HCT116 (cell line): ENCODE measurements at regions not wholly inside any gene's neighbourhood (a gene's known extent, or its start where the extent isn't known, plus 50 kb on each side); places are given as distances from the start of the nearest gene placed in this dataset.

Experiments
- ATAC-seq: fragments of 200-7000 bp; cut with Tn5 transposase; 2 replicates; pipeline ENCODE4 v1.9.1; 2020; ENCODE audit warnings: mild to moderate bottlenecking, moderate library complexity
- BruUV-seq: library from RNA; stranded (reverse); fragments of 400-500 nt; replicated peaks from 2 replicates; lab custom pipeline; 2021; lab: Mats Ljungman, UMichigan
- CTCF ChIA-PET: fragments of 300-600 bp; sonication (Branson Sonifier 250); formaldehyde crosslinking; loops from one replicate; lab custom pipeline; 2021; ENCODE audit warnings: antibody characterized with exemption; lab: Charles Lee
- POLR2A ChIA-PET: fragments of 300-600, 350-600 bp; sonication (Branson Sonifier 250); formaldehyde crosslinking; loops from one replicate; lab custom pipeline; 2021; ENCODE audit warnings: antibody characterized with exemption; lab: Charles Lee
- RAD21 ChIA-PET, 2 experiments: fragments of 300-600 bp; sonication (Branson Sonifier 250); formaldehyde crosslinking; loops; one replicate each; lab custom pipeline; 2023; ENCODE audit warnings: low total read pairs in 2 of 2; ENCODE audit not compliant: uncharacterized antibody in 2 of 2, unreplicated experiment in 2 of 2, low non-redundant PET in 1 of 2; lab: Charles Lee
- DNase-seq: peaks from one replicate; pipeline ENCODE4 v3.0.0-alpha.2; 2010; ENCODE audit warnings: low read depth, low spot score
- H2AFZ ChIP-seq: fragments of 200-600 bp; shearing (Covaris generic), sonication (generic); 2 replicates; pipeline ENCODE4 v1.6.1; 2017; ENCODE audit warnings: low read depth, mixed run types, mixed read lengths, antibody characterized with exemption, low read length; ENCODE audit not compliant: poor library complexity, severe bottlenecking
- H3K27ac ChIP-seq: 2 replicates; pipeline ENCODE4 v1.5.1; 2012; ENCODE audit warnings: low read depth, low read length
- H3K27me3 ChIP-seq: fragments of 200-600 bp; sonication (generic); 2 replicates; pipeline ENCODE4 v1.6.1; 2016; ENCODE audit warnings: mixed run types, low read length, mixed read lengths; ENCODE audit not compliant: insufficient read depth
- H3K36me3 ChIP-seq, 2 experiments: fragments of 200-500 bp in 1 of 2; fragments of 200-600 bp in 1 of 2; sonication (Bioruptor generic) in 1 of 2; sonication (generic) in 1 of 2; 2 replicates each; pipeline versions ENCODE4 v1.5.1 to v1.6.1; 2014 to 2016; ENCODE audit warnings: low read length in 2 of 2, inconsistent platforms in 1 of 2, mixed read lengths in 1 of 2, mixed run types in 1 of 2; ENCODE audit not compliant: insufficient read depth in 2 of 2, control insufficient read depth in 1 of 2
- H3K4me1 ChIP-seq, 2 experiments: fragments of 200-600 bp in 1 of 2; sonication (generic) in 1 of 2; 2 replicates each; pipeline versions ENCODE4 v1.5.1 to v1.6.1; 2012 to 2017; ENCODE audit warnings: low read length in 2 of 2, inconsistent platforms in 1 of 2, mild to moderate bottlenecking in 1 of 2, mixed read lengths in 1 of 2, mixed run types in 1 of 2, moderate library complexity in 1 of 2; ENCODE audit not compliant: insufficient read depth in 2 of 2, control insufficient read depth in 1 of 2
- H3K4me2 ChIP-seq: fragments of 200-600 bp; sonication (generic); 2 replicates; pipeline ENCODE4 v1.6.1; 2017; ENCODE audit warnings: mixed run types, low read length, mixed read lengths
- H3K4me3 ChIP-seq, 2 experiments: fragments of 200-600 bp in 1 of 2; sonication (generic) in 1 of 2; replicated peaks in 1 of 2; 2 replicates each; pipeline ENCODE4 v1.5.1; 2011 to 2016; ENCODE audit warnings: low read length in 2 of 2, control low read depth in 1 of 2, low read depth in 1 of 2, mild to moderate bottlenecking in 1 of 2, mixed read lengths in 1 of 2, mixed run types in 1 of 2
- H3K79me2 ChIP-seq: fragments of 200-600 bp; sonication (generic); 2 replicates; pipeline ENCODE4 v1.6.1; 2017; ENCODE audit warnings: mild to moderate bottlenecking, mixed run types, low read length, moderate library complexity, mixed read lengths; ENCODE audit not compliant: insufficient read depth
- H3K9ac ChIP-seq: fragments of 200-600 bp; sonication (generic); 2 replicates; pipeline ENCODE4 v1.6.1; 2016; ENCODE audit warnings: low read length, mixed read lengths
- H3K9me2 ChIP-seq: fragments of 200-600 bp; sonication (generic), shearing (Covaris generic); 2 replicates; pipeline ENCODE4 v1.6.1; 2017; ENCODE audit warnings: mixed run types, mild to moderate bottlenecking, moderate library complexity; ENCODE audit not compliant: insufficient read depth
- H3K9me3 ChIP-seq, 2 experiments: fragments of 200-500 bp in 1 of 2; fragments of 200-600 bp in 1 of 2; sonication (Bioruptor generic) in 1 of 2; sonication (generic) in 1 of 2; 2 replicates each; pipeline ENCODE4 v1.6.1; 2014 to 2017; ENCODE audit warnings: low read length in 2 of 2, mixed read lengths in 2 of 2, inconsistent platforms in 1 of 2, low read depth in 1 of 2, mild to moderate bottlenecking in 1 of 2, mixed run types in 1 of 2, moderate library complexity in 1 of 2; ENCODE audit not compliant: control insufficient read depth in 1 of 2, insufficient read depth in 1 of 2
- H4K20me1 ChIP-seq: fragments of 200-600 bp; sonication (generic), shearing (Covaris generic); 2 replicates; pipeline ENCODE4 v1.6.1; 2017; ENCODE audit warnings: mixed run types, mild to moderate bottlenecking, moderate library complexity; ENCODE audit not compliant: insufficient read depth
- CBX3 ChIP-seq: IDR thresholded peaks from 2 replicates; pipeline ENCODE4 v1.6.1; 2012; ENCODE audit warnings: low read depth
- CTCF ChIP-seq, 3 experiments: fragments of 200-600 bp in 1 of 3; sonication (generic) in 1 of 3; IDR thresholded peaks in 2 of 3; conservative IDR thresholded peaks in 1 of 3; 2 replicates each; pipeline ENCODE4 v1.5.1; 2012 to 2017; ENCODE audit warnings: low read depth in 2 of 3, low read length in 2 of 3, antibody characterized with exemption in 1 of 3, borderline replicate concordance in 1 of 3, control low read depth in 1 of 3, mild to moderate bottlenecking in 1 of 3, mixed read lengths in 1 of 3, mixed run types in 1 of 3, moderate library complexity in 1 of 3; ENCODE audit not compliant: insufficient read depth in 1 of 3
- EZH2 ChIP-seq: fragments of 200-600 bp; sonication (generic); IDR thresholded peaks from 2 replicates; pipeline ENCODE4 v1.6.1; 2017; ENCODE audit warnings: antibody characterized with exemption, mixed run types
- EZH2phosphoT487 ChIP-seq: fragments of 200-600 bp; IDR thresholded peaks from 2 replicates; pipeline ENCODE4 v1.6.1; 2018; ENCODE audit warnings: antibody characterized with exemption, borderline replicate concordance
- FOSL1 ChIP-seq: IDR thresholded peaks from 2 replicates; pipeline ENCODE4 v1.6.1; 2012; ENCODE audit warnings: low read depth
- RAD21 ChIP-seq: IDR thresholded peaks from 2 replicates; pipeline ENCODE4 v1.6.1; 2012; ENCODE audit warnings: low read depth, mild to moderate bottlenecking
- SIN3A ChIP-seq: IDR thresholded peaks from 2 replicates; pipeline ENCODE4 v1.6.1; 2012; ENCODE audit warnings: low read depth
- TCF7L2 ChIP-seq: IDR thresholded peaks from 2 replicates; pipeline ENCODE4 v1.7.0; 2011; ENCODE audit warnings: borderline replicate concordance, inconsistent platforms; ENCODE audit not compliant: insufficient read depth, insufficient read length; ENCODE audit errors: extremely low read depth
- YY1 ChIP-seq: IDR thresholded peaks from 2 replicates; pipeline ENCODE4 v1.6.1; 2011; ENCODE audit warnings: low read length, low read depth, moderate library complexity, mild to moderate bottlenecking; ENCODE audit not compliant: insufficient replicate concordance; ENCODE audit errors: extremely low read depth
- intact Hi-C: fragments of 100-400 bp; cut with micrococcal nuclease; formaldehyde crosslinking; loops from 2 replicates; pipeline ENCODE4 v1.10.0; 2022
- TF ChIP-seq, protein P1 (sequence below): IDR thresholded peaks from 2 replicates; pipeline ENCODE4 v1.6.1; 2012

DNA sequence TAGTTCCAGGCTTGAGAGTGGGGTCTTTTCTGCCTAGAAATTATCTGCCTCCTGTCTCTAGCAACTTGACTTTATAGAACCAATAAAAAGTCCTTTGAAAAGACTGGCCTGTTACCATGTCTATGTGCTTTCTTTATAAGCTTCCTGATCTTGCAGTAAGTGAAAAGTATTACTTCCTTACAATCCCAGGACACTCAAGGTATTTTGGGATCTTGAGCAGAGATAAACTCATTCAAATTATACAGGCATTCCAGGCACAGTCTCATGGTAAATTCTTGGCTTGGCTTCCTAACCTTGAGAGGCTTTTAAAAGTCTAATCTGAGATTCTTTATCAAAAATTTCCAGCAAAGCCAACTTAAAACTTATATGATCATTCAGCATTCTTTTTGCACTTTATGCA is 833.0 kb upstream of the POU3F4 start:
- ATAC-seq (no peak), DNase-seq (no peak)
- H3K27ac ChIP-seq: no peak overlapping the region
- H3K9ac ChIP-seq: no peak overlapping the region
- ChIA-PET RAD21 (no interaction called here), POLR2A (no interaction called here), CTCF (no interaction called here)
- no peaks in the 10 kb centered on the region for H3K9me2 ChIP-seq
- no peak for TF ChIP-seq EZH2
- TF ChIP-seq SIN3A: no peak
- TF ChIP-seq RAD21: no peak
- no peak for TF ChIP-seq YY1
- TF ChIP-seq, protein P1, sequence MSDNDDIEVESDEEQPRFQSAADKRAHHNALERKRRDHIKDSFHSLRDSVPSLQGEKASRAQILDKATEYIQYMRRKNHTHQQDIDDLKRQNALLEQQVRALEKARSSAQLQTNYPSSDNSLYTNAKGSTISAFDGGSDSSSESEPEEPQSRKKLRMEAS: no peak
- TF ChIP-seq FOSL1: no peak
- TF ChIP-seq CBX3: no peak
- no peak for TF ChIP-seq TCF7L2
- H4K20me1 ChIP-seq: no peaks in the 10 kb centered on the region
- BruUV-seq: no TSS peak
- no peaks in the 10 kb centered on the region for H3K9me3 ChIP-seq
- H3K27me3 ChIP-seq: no peaks in the 10 kb centered on the region
- H3K4me2 ChIP-seq: no peak overlapping the region
- H3K4me1 ChIP-seq: no peaks in the 10 kb centered on the region
- intact Hi-C loops: loop anchor here (5.0 kb wide), 1 partner anchor 443 kb away; no protein-coding TSS in a partner anchor
- no peaks in the 10 kb centered on the region for H3K36me3 ChIP-seq
- no peak overlapping the region for H3K4me3 ChIP-seq
- H3K79me2 ChIP-seq: no peaks in the 10 kb centered on the region
- no peak overlapping the region for H2AFZ ChIP-seq

- intact Hi-C loops: loop anchor here (5.0 kb wide), 1 partner anchor 444 kb away; no protein-coding TSS in a partner anchor
- Histone ChIP-seq H3K4me3 (no peak overlapping the region), H3K9me3 (no peaks in the 10 kb centered on the region), H3K4me1 (no peaks in the 10 kb centered on the region), H4K20me1 (no peaks in the 10 kb centered on the region), H3K79me2 (no peaks in the 10 kb centered on the region), H3K4me2 (no peak overlapping the region), H3K27ac (no peak overlapping the region), H3K36me3 (no peaks in the 10 kb centered on the region), H3K9me2 (no peaks in the 10 kb centered on the region), H3K9ac (no peak overlapping the region), H3K27me3 (no peaks in the 10 kb centered on the region), H2AFZ (no peak overlapping the region)
- CTCF ChIA-PET: interaction anchor here (0.6 to 1.7 kb wide), 4 partner anchors 446 to 1799 kb away, joined by 4 to 9 read pairs (median 4); no protein-coding TSS in a partner anchor
- no TSS peak for BruUV-seq
- no peak for ATAC-seq
- RAD21 ChIA-PET: no interaction called here
- TF ChIP-seq RAD21: peak; percentile 35; the same call in 1 of the 2 replicates
- peak in 2 of 3 experiments; percentile 24 to 37; a peak in 3 of 6 replicates for TF ChIP-seq CTCF (IDR thresholded peaks at IDR 0.05 in 2 of 3, conservative IDR thresholded peaks at IDR 0.05 in 1 of 3; ENCODE audit: borderline replicate concordance in 1 of 3, insufficient read depth in 1 of 3, low read depth in 2 of 3, low read length in 2 of 3)
- no peak for TF ChIP-seq EZH2phosphoT487
- POLR2A ChIA-PET: no interaction called here
- peak; percentile 15 for DNase-seq
Observed at GRCh38 chrX:82676386-82676785, 831.7 kb upstream of the POU3F4 start.
